HG02642 (cell line): ENCODE measurements at regions not wholly inside any gene's neighbourhood (a gene's known extent, or its start where the extent isn't known, plus 50 kb on each side); places are given as distances from the start of the nearest gene placed in this dataset.

Source experiments
- ATAC-seq: cut with Tn5 transposase; IDR thresholded peaks from one replicate; pipeline ENCODE4 v1.9.1; 2021; ENCODE audit warnings: mild to moderate bottlenecking; ENCODE audit not compliant: unreplicated experiment, poor library complexity

GRCh38 chr4:156265407-156265806, 311.7 kb upstream of the CTSO start:
- ATAC-seq, result no peak

GRCh38 chr4:156261230-156261629, 307.6 kb upstream of the CTSO start:
- ATAC-seq, result no peak

GRCh38 chr4:156255230-156256007, 301.8 kb upstream of the CTSO start:
- no peak for ATAC-seq

GRCh38 chr4:156252358-156252921, 298.8 kb upstream of the CTSO start:
- no peak for ATAC-seq

- ATAC-seq, result no peak
Measured at GRCh38 chr4:156251373-156252065, 297.9 kb upstream of the CTSO start.

GRCh38 chr4:156248917-156249316, 295.3 kb upstream of the CTSO start:
- ATAC-seq, result no peak

GRCh38 chr4:156247470-156247869, 293.8 kb upstream of the CTSO start:
- ATAC-seq, result no peak

GRCh38 chr4:156243015-156243414, 289.3 kb upstream of the CTSO start:
- no peak for ATAC-seq

- no peak for ATAC-seq
Measured at GRCh38 chr4:156242390-156242789, 288.7 kb upstream of the CTSO start.

- no peak for ATAC-seq
Measured at GRCh38 chr4:156241896-156242295, 288.2 kb upstream of the CTSO start.

- no peak for ATAC-seq
Measured at GRCh38 chr4:156238171-156238570, 284.5 kb upstream of the CTSO start.

- ATAC-seq, result no peak
Measured at GRCh38 chr4:156237231-156237630, 283.6 kb upstream of the CTSO start.

- no peak for ATAC-seq
Measured at GRCh38 chr4:156230176-156230575, 276.5 kb upstream of the CTSO start.

GRCh38 chr4:156228676-156229075, 275.0 kb upstream of the CTSO start:
- no peak for ATAC-seq

- no peak for ATAC-seq
Measured at GRCh38 chr4:156227321-156227720, 273.7 kb upstream of the CTSO start.

- ATAC-seq, result no peak
Measured at GRCh38 chr4:156223985-156224384, 270.3 kb upstream of the CTSO start.

- no peak for ATAC-seq
Measured at GRCh38 chr4:156217236-156217635, 263.6 kb upstream of the CTSO start.

GRCh38 chr4:156201050-156201449, 247.4 kb upstream of the CTSO start:
- ATAC-seq, result peak; percentile 87

GRCh38 chr4:156198511-156198910, 244.8 kb upstream of the CTSO start:
- no peak for ATAC-seq

- no peak for ATAC-seq
Measured at GRCh38 chr4:156197216-156197615, 243.6 kb upstream of the CTSO start.

GRCh38 chr4:156196722-156197121, 243.1 kb upstream of the CTSO start:
- no peak for ATAC-seq

- peak; percentile 91 for ATAC-seq
Measured at GRCh38 chr4:156195914-156196313, 242.2 kb upstream of the CTSO start.
